HEK293 (cell line): ENCODE measurements at regions not wholly inside any gene's neighbourhood (a gene's known extent, or its start where the extent isn't known, plus 50 kb on each side); places are given as distances from the start of the nearest gene placed in this dataset.

ENCODE experiments used
- CTCF ChIA-PET: fragments of 350-600 bp; formaldehyde crosslinking; extraction: SDS; loops from one replicate; lab custom pipeline; 2021; ENCODE audit warnings: antibody characterized with exemption; lab: Yijun Ruan, JAX
- POLR2A ChIA-PET: fragments of 300-600 bp; formaldehyde crosslinking; extraction: SDS; loops from one replicate; lab custom pipeline; 2020; ENCODE audit warnings: antibody characterized with exemption, inconsistent platforms; lab: Yijun Ruan, JAX
- H3K27ac ChIP-seq: fragments of 200-500 bp; sonication (Bioruptor generic); 2 replicates; pipeline ENCODE4 v1.5.1; 2014; ENCODE audit warnings: low read depth, low read length, control low read depth, inconsistent platforms; ENCODE audit errors: extremely low read depth
- H3K36me3 ChIP-seq, 2 experiments: fragments of 200-500 bp in 1 of 2; sonication (Bioruptor generic) in 1 of 2; 1 replicate in 1 of 2; 2 replicates in 1 of 2; pipeline ENCODE4 v1.5.1; 2014 to 2017; ENCODE audit warnings: inconsistent platforms in 2 of 2, low read length in 2 of 2; ENCODE audit not compliant: control insufficient read depth in 2 of 2, insufficient read depth in 1 of 2
- H3K4me1 ChIP-seq: fragments of 200-500 bp; sonication (Bioruptor generic); 2 replicates; pipeline ENCODE4 v1.5.1; 2014; ENCODE audit warnings: mild to moderate bottlenecking, low read length, inconsistent platforms; ENCODE audit not compliant: control insufficient read depth, insufficient read depth
- H3K4me3 ChIP-seq: 2 replicates; pipeline ENCODE4 v1.5.1; 2011; ENCODE audit warnings: low read depth, mild to moderate bottlenecking, control low read depth, low read length, moderate library complexity
- H3K9me3 ChIP-seq: fragments of 200-500 bp; sonication (Bioruptor generic); 2 replicates; pipeline ENCODE4 v1.5.1; 2014; ENCODE audit warnings: low read depth, low read length, inconsistent platforms; ENCODE audit not compliant: control insufficient read depth, insufficient read depth
- BCL11B ChIP-seq: fragments of 450-650 bp; formaldehyde crosslinking; IDR thresholded peaks from 2 replicates; pipeline ENCODE4 v1.5.1; 2016; ENCODE audit warnings: low read depth, missing biosample characterization, missing genetic modification characterization
- GLI4 ChIP-seq: fragments of 450-650 bp; formaldehyde crosslinking; IDR thresholded peaks from 2 replicates; pipeline ENCODE4 v1.5.1; 2016; ENCODE audit warnings: missing biosample characterization, missing genetic modification characterization
- HIC1 ChIP-seq: fragments of 450-650 bp; formaldehyde crosslinking; IDR thresholded peaks from 2 replicates; pipeline ENCODE4 v1.5.1; 2016; ENCODE audit warnings: missing biosample characterization, missing genetic modification characterization
- PATZ1 ChIP-seq: fragments of 450-650 bp; formaldehyde crosslinking; IDR thresholded peaks from 2 replicates; pipeline ENCODE4 v1.5.1; 2016; ENCODE audit warnings: missing biosample characterization, missing genetic modification characterization
- PRDM2 ChIP-seq: fragments of 450-650 bp; formaldehyde crosslinking; IDR thresholded peaks from 2 replicates; pipeline ENCODE4 v1.5.1; 2016; ENCODE audit warnings: missing biosample characterization, missing genetic modification characterization, borderline replicate concordance
- RBAK ChIP-seq: fragments of 450-650 bp; formaldehyde crosslinking; IDR thresholded peaks from 2 replicates; pipeline ENCODE4 v1.5.1; 2016; ENCODE audit warnings: missing biosample characterization, missing genetic modification characterization
- TCF7L2 ChIP-seq: IDR thresholded peaks from 2 replicates; pipeline ENCODE4 v1.6.1; 2011; ENCODE audit warnings: low read depth, mild to moderate bottlenecking, inconsistent platforms, low read length, moderate library complexity, borderline replicate concordance
- ZBTB1 ChIP-seq: fragments of 450-650 bp; formaldehyde crosslinking; IDR thresholded peaks from 2 replicates; pipeline ENCODE4 v1.5.1; 2016; ENCODE audit warnings: missing biosample characterization, missing genetic modification characterization
- ZBTB6 ChIP-seq: fragments of 450-650 bp; formaldehyde crosslinking; IDR thresholded peaks from 2 replicates; pipeline ENCODE4 v1.5.1; 2017; ENCODE audit warnings: missing biosample characterization, missing genetic modification characterization
- ZNF335 ChIP-seq: fragments of 450-650 bp; formaldehyde crosslinking; conservative IDR thresholded peaks from 2 replicates; pipeline ENCODE4 v1.5.1; 2016; ENCODE audit warnings: missing biosample characterization, missing genetic modification characterization
- ZNF341 ChIP-seq: fragments of 450-650 bp; formaldehyde crosslinking; IDR thresholded peaks from 2 replicates; pipeline ENCODE4; 2016; ENCODE audit warnings: low read depth, missing biosample characterization, missing genetic modification characterization
- ZNF433 ChIP-seq: fragments of 450-650 bp; formaldehyde crosslinking; IDR thresholded peaks from 2 replicates; pipeline ENCODE4 v1.5.1; 2016; ENCODE audit warnings: missing biosample characterization, missing genetic modification characterization, low read depth
- ZNF473 ChIP-seq: fragments of 450-650 bp; formaldehyde crosslinking; IDR thresholded peaks from 2 replicates; pipeline ENCODE4 v1.5.1; 2017; ENCODE audit warnings: missing biosample characterization, missing genetic modification characterization
- ZNF571 ChIP-seq: fragments of 450-650 bp; formaldehyde crosslinking; IDR thresholded peaks from 2 replicates; pipeline ENCODE4 v1.5.0; 2017; ENCODE audit warnings: missing biosample characterization, missing genetic modification characterization
- ZNF654 ChIP-seq: fragments of 450-650 bp; formaldehyde crosslinking; IDR thresholded peaks from 2 replicates; pipeline ENCODE4 v1.5.1; 2016; ENCODE audit warnings: low read depth, missing biosample characterization, missing genetic modification characterization
- ZNF658 ChIP-seq: fragments of 450-650 bp; formaldehyde crosslinking; IDR thresholded peaks from 2 replicates; pipeline ENCODE4; 2016; ENCODE audit warnings: missing biosample characterization, missing genetic modification characterization

GRCh38 chr15:25169318-25169717 lies 214.5 kb downstream of the SNRPN start:
- no peak overlapping the region for H3K4me3 ChIP-seq
- ChIA-PET CTCF (no interaction called here), POLR2A (no interaction called here)
- no peaks in the 10 kb centered on the region for H3K36me3 ChIP-seq
- H3K9me3 ChIP-seq = no peaks in the 10 kb centered on the region
- TF ChIP-seq ZNF335 (tag by site-specific recombination) (no peak), ZNF341 (tag by site-specific recombination) (no peak), ZNF654 (tag by site-specific recombination) (no peak), TCF7L2 (no peak), PRDM2 (tag by site-specific recombination) (no peak), PATZ1 (tag by site-specific recombination) (no peak), HIC1 (tag by site-specific recombination) (no peak), GLI4 (tag by site-specific recombination) (no peak), BCL11B (tag by site-specific recombination) (no peak), ZNF473 (tag by site-specific recombination) (no peak), ZBTB6 (no peak)
- H3K27ac ChIP-seq = no peak overlapping the region
- H3K4me1 ChIP-seq = no peaks in the 10 kb centered on the region

GRCh38 chr15:25170113-25170731 lies 215.4 kb downstream of the SNRPN start:
- no peaks in the 10 kb centered on the region for H3K9me3 ChIP-seq
- H3K4me1 ChIP-seq = no peaks in the 10 kb centered on the region
- H3K4me3 ChIP-seq = no peak overlapping the region
- CTCF ChIA-PET = no interaction called here
- no peaks in the 10 kb centered on the region for H3K36me3 ChIP-seq
- H3K27ac ChIP-seq = no peak overlapping the region
- POLR2A ChIA-PET = no interaction called here
- TF ChIP-seq PRDM2 (tag by site-specific recombination) = no peak
- TF ChIP-seq ZNF433 (tag by site-specific recombination) = no peak
- no peak for TF ChIP-seq ZNF658 (tag by site-specific recombination)
- no peak for TF ChIP-seq ZBTB1 (tag by site-specific recombination)
- no peak for TF ChIP-seq RBAK
- no peak for TF ChIP-seq ZNF571 (tag by site-specific recombination)
